ENCODE measurements at regions not wholly inside any gene's neighbourhood (a gene's known extent, or its start where the extent isn't known, plus 50 kb on each side); places are given as distances from the start of the nearest gene placed in this dataset.

DNA sequence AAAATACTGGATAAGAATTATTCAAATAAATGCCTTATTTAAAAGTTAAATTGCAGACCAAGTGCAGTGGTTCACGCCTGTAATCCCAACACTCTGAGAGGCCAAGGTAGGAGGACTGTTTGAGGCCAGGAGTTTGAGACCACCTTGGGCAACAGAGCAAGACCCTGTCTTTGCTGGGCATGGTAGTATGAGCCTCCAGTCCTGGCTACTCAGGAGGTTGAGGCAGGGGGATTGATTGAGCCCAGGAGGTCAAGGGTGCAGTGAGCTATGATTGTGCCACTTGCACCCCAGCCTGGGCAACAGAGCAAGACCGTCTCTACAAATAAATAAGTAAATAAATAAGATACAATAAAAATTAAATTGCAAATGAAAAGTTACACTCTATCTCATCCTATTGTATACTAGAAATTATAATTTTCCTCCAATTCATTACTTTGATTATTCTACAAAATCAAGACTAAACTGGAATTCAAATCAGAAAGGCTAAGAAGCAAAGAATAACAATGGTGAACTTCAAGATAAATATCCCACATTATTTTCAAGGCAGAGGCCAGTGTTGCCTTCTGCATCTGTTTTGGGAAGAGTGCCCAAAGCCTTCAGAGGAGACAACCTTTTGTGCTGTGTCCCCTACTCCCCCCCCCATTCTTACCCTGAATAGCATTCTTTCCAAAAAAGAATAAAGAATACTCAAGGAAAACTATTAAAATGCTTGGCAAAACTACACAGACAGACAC, 73.3 kb upstream of the IRF2BP2 start:
- Histone ChIP-seq H3K27ac (peak overlapping the region in 1 of 2 donors; percentile 24), H3K4me3 (no peak overlapping the region), H3K4me1 (ENCODE audit: control insufficient read depth in 1 of 2, low read depth in 2 of 2) (peaks cover 11 to 18% of the 10 kb centered on the region in 2 donors), H3K36me3 (no peaks in the 10 kb centered on the region), H3K9me3 (no peaks in the 10 kb centered on the region), H3K27me3 (replicated peaks; ENCODE audit: insufficient read depth) (no peaks in the 10 kb centered on the region)
- DNase-seq (ENCODE audit: low spot score) (no peak), ATAC-seq (ENCODE audit: insufficient number of reproducible peaks, low FRiP score, low read depth) (no peak)
- TF ChIP-seq, protein P1, sequence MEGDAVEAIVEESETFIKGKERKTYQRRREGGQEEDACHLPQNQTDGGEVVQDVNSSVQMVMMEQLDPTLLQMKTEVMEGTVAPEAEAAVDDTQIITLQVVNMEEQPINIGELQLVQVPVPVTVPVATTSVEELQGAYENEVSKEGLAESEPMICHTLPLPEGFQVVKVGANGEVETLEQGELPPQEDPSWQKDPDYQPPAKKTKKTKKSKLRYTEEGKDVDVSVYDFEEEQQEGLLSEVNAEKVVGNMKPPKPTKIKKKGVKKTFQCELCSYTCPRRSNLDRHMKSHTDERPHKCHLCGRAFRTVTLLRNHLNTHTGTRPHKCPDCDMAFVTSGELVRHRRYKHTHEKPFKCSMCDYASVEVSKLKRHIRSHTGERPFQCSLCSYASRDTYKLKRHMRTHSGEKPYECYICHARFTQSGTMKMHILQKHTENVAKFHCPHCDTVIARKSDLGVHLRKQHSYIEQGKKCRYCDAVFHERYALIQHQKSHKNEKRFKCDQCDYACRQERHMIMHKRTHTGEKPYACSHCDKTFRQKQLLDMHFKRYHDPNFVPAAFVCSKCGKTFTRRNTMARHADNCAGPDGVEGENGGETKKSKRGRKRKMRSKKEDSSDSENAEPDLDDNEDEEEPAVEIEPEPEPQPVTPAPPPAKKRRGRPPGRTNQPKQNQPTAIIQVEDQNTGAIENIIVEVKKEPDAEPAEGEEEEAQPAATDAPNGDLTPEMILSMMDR (IDR thresholded peaks at IDR 0.05), result no peak

DNA sequence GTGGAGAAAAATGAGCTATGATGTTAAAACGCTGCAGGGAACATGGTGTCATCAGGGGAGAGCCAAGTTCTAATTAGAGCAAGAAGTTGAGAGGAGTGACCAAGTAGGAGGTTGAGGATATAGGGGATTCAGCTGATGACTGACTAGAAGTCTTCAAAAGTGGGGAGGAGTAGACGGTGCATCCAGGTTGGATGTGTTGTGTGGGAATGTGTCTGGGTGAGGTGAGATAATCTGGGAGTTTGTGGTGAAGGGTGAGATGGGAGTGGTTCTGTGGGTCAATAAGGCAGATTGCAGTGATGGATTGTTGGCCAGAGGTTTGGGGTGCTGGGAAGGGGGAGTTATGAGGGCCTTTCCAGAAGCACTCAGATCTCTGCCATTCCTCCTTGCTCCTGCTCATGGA, 72.0 kb upstream of the IRF2BP2 start:
- Histone ChIP-seq H3K4me3 (no peak overlapping the region), H3K36me3 (no peaks in the 10 kb centered on the region), H3K27ac (no peak overlapping the region), H3K4me1 (ENCODE audit: control insufficient read depth in 1 of 2, low read depth in 2 of 2) (peaks cover 10 to 17% of the 10 kb centered on the region in 2 donors), H3K9me3 (no peaks in the 10 kb centered on the region), H3K27me3 (replicated peaks; ENCODE audit: insufficient read depth) (no peaks in the 10 kb centered on the region)
- TF ChIP-seq, protein P1 (IDR thresholded peaks at IDR 0.05), result no peak
- DNase-seq (ENCODE audit: low spot score) (no peak), ATAC-seq (ENCODE audit: insufficient number of reproducible peaks, low FRiP score, low read depth) (no peak)

DNA sequence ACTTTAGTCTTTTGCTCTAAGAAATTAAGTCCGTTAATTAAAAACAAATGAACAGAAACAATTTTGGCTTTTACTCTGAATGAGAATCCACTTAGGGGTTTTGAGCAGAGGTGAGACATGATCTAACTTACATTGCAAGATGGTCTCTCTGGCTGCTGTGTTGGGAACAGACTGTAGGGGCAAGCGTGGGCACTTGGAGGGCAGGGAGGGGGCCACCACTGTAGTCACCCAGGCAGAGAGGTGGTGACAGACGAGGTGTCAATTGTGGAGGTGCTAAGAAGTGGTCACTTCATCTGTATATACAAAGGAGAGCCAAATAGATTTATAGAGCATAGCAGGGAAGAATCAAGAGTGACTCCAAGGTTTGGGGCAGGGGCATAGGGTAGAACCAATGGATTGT, 71.1 kb upstream of the IRF2BP2 start:
- Histone ChIP-seq H3K4me3 (no peak overlapping the region), H3K27me3 (replicated peaks; ENCODE audit: insufficient read depth) (no peaks in the 10 kb centered on the region), H3K9me3 (no peaks in the 10 kb centered on the region), H3K27ac (no peak overlapping the region), H3K36me3 (no peaks in the 10 kb centered on the region), H3K4me1 (ENCODE audit: control insufficient read depth in 1 of 2, low read depth in 2 of 2) (peaks cover 5 to 8% of the 10 kb centered on the region in 2 donors)
- DNase-seq (ENCODE audit: low spot score) (no peak), ATAC-seq (ENCODE audit: insufficient number of reproducible peaks, low FRiP score, low read depth) (no peak)
- TF ChIP-seq, protein P1 (IDR thresholded peaks at IDR 0.05), result no peak

DNA sequence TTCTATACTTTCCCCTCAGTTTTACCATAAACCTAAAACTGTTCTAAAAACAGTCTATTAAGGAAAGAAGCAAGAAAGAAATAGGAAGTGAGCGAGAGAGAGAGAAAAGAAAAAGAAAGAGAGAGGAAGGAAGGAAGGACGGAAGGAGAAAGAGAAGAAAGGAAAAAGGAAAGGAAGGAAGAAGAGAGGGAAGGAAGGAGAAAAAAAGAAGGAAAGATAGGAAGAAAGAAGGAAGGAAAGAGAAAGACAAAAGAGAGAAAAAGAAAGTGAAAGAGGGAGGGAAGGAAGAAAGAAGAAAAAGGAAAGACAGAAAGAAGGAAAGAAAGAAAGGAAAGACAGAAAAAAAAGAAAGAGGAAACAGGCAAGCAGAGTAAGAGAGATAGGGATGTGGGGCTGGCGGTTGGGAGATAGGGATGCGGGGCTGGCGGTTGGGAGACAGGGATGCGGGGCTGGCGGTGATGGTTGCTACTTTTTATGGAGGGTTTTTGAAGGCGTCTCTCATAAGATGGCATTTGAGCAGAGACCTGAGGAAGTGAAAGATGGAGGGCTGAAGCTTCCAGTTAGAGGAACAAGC, 70.4 kb upstream of the IRF2BP2 start:
- DNase-seq (ENCODE audit: low spot score) (no peak), ATAC-seq (ENCODE audit: insufficient number of reproducible peaks, low FRiP score, low read depth) (no peak)
- Histone ChIP-seq H3K27ac (no peak overlapping the region), H3K9me3 (no peaks in the 10 kb centered on the region), H3K4me1 (ENCODE audit: control insufficient read depth in 1 of 2, low read depth in 2 of 2) (peaks cover 5 to 8% of the 10 kb centered on the region in 2 donors), H3K36me3 (no peaks in the 10 kb centered on the region), H3K4me3 (no peak overlapping the region), H3K27me3 (replicated peaks; ENCODE audit: insufficient read depth) (no peaks in the 10 kb centered on the region)
- TF ChIP-seq, protein P1 (IDR thresholded peaks at IDR 0.05), result no peak

DNA sequence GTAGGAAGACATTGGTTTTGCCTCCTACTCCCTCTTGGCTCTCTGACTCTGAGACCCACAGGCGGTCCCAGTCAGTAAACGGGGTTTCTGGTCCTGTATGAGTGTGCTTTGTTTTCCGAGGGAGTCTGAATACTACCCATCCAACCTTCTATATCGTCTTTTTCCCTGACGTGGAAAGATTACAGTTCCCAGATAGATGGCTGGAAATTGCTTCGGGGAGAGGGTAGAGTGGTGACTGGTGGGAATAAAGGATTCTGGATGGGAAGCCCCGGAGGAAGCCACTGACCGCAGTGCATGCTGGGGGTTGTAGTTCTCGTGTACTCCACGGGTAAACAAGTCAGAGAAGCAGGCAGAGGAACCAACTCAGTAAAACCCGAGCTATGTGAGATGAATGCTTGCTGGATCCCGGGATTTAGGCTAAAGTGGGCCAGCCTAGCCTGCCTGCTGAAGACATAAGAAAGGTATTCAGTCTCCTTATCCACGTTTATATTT, 66.2 kb upstream of the IRF2BP2 start:
- TF ChIP-seq, protein P1 (IDR thresholded peaks at IDR 0.05), result no peak
- Histone ChIP-seq H3K9me3 (no peaks in the 10 kb centered on the region), H3K4me1 (ENCODE audit: control insufficient read depth in 1 of 2, low read depth in 2 of 2) (no peaks in the 10 kb centered on the region), H3K27me3 (replicated peaks; ENCODE audit: insufficient read depth) (no peaks in the 10 kb centered on the region), H3K27ac (peak overlapping the region in 1 of 2 donors; percentile 4), H3K36me3 (no peaks in the 10 kb centered on the region), H3K4me3 (peak overlapping the region; percentile 66)
- ATAC-seq (ENCODE audit: insufficient number of reproducible peaks, low FRiP score, low read depth) (peak; percentile 78), DNase-seq (ENCODE audit: low spot score) (peak; percentile 60)

Data from thoracic aorta (tissue), 2 donors.